ENCODE measurements at regions not wholly inside any gene's neighbourhood (a gene's known extent, or its start where the extent isn't known, plus 50 kb on each side); places are given as distances from the start of the nearest gene placed in this dataset.

- Histone ChIP-seq H3K4me1 (ENCODE audit: insufficient read depth, low read length) (no peaks in the 10 kb centered on the region), H3K9ac (ENCODE audit: insufficient read depth, low read depth, low read length) (no peak overlapping the region), H3K4me2 (ENCODE audit: low read depth, low read length) (peak overlapping the region; percentile 79), H3K27me3 (ENCODE audit: control insufficient read depth in 1 of 2, insufficient read depth in 2 of 2, low read length in 2 of 2) (no peaks in the 10 kb centered on the region), H3K79me2 (ENCODE audit: insufficient read depth, low read length) (no peaks in the 10 kb centered on the region), H4K20me1 (ENCODE audit: insufficient read depth, low read length) (no peaks in the 10 kb centered on the region), H3K9me3 (ENCODE audit: low read length) (no peaks in the 10 kb centered on the region), H3K36me3 (replicated peaks in 1 of 2; ENCODE audit: control insufficient read depth in 1 of 2, insufficient read depth in 2 of 2, low read length in 2 of 2) (no peaks in the 10 kb centered on the region), H3K4me3 (replicated peaks in 1 of 3; ENCODE audit: insufficient read depth in 1 of 3, low read depth in 2 of 3, low read length in 3 of 3) (peak overlapping the region; percentile 45 to 54 (median 51); a peak in 5 of 6 replicates), H3K27ac (ENCODE audit: extremely low read length, insufficient read depth, low read length) (no peak overlapping the region), H2AFZ (ENCODE audit: low read length) (peak overlapping the region; percentile 72)
- in situ Hi-C loops (cut with HindIII; ENCODE audit: extremely low pct_ligation_motif_present, low pct_unique_long_range_greater_than_20kb) = loop anchor here (25.0 kb wide), 1 partner anchor 506 kb away; no protein-coding TSS in a partner anchor
- WGBS (ENCODE audit: low lambda C conversion rate) = 13% methylated on average over 11 of the region's 22 CpGs
- ChIA-PET CTCF (ENCODE audit: low intra/inter-chr PET ratio, low total read pairs) (no interaction called here), POLR2A (interaction anchor here (1.0 kb wide), 1 partner anchor 100 kb away, joined by 3 read pairs; the partner anchor contains the start of gene AMMECR1)
- ATAC-seq (peak; percentile 89), DNase-seq (ENCODE audit: low spot score) (no peak), FAIRE-seq (peak; percentile 83)
- intact Hi-C loops (cut with micrococcal nuclease; ENCODE audit: unreplicated experiment) = no loop called here
- no TSS peak for BruUV-seq (replicated peaks)
- TF ChIP-seq STAG1 (CRISPR knock-in tag; IDR thresholded peaks at IDR 0.05) (peak; percentile 28; the same call in 1 of the 2 replicates), CTCF (CRISPR knock-in tag; IDR thresholded peaks at IDR 0.05) (peak; percentile 58), ZNF143 (CRISPR knock-in tag; IDR thresholded peaks at IDR 0.05) (peak; percentile 71), ZNF547 (CRISPR knock-in tag; IDR thresholded peaks at IDR 0.05) (no peak), ZUFSP (CRISPR knock-in tag; IDR thresholded peaks at IDR 0.05; ENCODE audit: borderline replicate concordance) (no peak)
Observed at GRCh38 chrX:110418316-110419235, 59.9 kb downstream of the RTL9 start.

Data from HepG2 (cell line).